SIG-M5 (cell line): ENCODE measurements at regions not wholly inside any gene's neighbourhood (a gene's known extent, or its start where the extent isn't known, plus 50 kb on each side); places are given as distances from the start of the nearest gene placed in this dataset.
"Not testable (repeated sequence)": the region's sequence is repeated elsewhere in the genome, so short reads cannot be mapped to it uniquely, and the experiment has no call there.

Experiments used
- DNase-seq: peaks from one replicate; lab custom pipeline; 2025; lab: John Stamatoyannopoulos, UW

- DNase-seq: no peak
These were observed 70.0 kb downstream of the LMO4 start for GRCh38 chr1:87398641-87399040.

DNA sequence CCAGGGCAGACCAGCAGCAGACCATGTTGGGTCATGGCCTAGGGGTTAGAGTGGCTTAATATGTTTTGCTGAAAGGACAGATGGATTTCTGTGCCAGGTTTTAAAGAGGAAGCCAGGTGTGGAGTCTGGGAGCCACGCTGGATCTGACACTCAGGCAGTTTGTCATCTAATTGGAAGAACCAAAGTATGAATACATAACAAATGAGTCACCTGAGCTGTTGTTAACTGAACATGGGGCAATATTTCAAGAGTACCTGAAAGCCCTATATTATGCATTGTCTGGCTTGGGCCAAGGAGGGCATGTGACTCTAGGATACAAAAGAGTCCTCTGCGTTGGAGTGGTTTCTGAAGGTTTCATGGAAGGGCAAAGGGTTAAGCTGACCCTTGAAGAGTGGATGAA, 70.6 kb downstream of the LMO4 start:
- no peak for DNase-seq

DNA sequence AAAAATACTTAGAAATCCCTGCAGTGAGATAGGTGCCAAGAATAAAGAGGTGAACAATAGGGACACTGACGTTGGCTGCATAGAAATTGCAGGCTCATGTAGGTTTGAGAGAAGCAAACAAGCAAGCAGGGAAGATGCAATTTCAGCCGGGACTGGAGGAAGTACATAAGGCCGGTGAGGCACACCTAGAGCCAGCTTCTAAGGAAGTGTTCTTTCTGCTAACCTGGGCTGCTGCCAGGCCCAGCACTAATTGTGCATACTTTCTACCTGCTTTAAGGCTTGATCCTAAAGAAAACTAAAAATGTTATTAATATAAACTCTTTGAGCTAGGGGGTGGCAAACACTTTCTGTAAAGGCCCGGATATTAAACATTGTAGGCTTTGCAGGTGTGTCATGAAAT, 71.0 kb downstream of the LMO4 start:
- no peak for DNase-seq

- DNase-seq: no peak
These were observed 72.1 kb downstream of the LMO4 start for GRCh38 chr1:87400813-87401212.

DNA sequence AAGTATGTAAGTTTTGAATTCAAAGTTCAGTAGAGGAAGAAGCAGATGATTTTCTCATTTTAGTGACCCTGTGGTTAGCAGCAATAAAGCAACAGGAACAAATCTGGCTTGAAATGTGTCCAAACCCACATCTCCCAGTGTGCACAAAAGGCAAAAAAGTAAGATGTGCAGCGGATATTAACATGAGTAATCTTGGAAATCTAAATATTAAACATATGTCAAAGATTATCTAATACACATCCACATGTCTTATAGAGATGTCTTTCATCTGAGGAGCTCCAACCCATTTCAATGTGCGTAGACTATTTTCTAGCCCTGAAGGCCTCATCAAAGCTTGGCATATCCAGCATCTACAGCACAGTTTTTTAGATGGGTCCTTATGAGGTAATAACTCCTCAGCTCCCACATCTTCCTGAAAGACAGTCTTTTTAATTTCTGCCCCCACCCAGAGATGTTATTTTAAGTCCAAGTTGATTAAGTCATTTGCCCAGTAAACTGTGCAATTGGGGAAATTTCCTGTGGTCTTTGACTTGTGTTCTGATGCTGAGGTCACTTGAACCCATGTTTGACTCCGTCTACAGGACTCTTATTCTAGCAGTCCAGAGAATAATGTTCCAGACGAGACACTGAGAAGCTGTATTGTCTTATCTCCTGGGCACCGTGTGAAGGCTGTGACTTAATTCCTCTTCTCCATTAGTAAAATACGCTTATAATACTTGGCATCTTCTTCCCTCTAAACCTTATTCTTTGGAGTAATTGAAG, 73.7 kb downstream of the LMO4 start:
- no peak for DNase-seq

- DNase-seq: no peak
These were observed 74.6 kb downstream of the LMO4 start for GRCh38 chr1:87403061-87403820.

GRCh38 chr1:87404296-87404695, 75.6 kb downstream of the LMO4 start:
- no peak for DNase-seq

DNA sequence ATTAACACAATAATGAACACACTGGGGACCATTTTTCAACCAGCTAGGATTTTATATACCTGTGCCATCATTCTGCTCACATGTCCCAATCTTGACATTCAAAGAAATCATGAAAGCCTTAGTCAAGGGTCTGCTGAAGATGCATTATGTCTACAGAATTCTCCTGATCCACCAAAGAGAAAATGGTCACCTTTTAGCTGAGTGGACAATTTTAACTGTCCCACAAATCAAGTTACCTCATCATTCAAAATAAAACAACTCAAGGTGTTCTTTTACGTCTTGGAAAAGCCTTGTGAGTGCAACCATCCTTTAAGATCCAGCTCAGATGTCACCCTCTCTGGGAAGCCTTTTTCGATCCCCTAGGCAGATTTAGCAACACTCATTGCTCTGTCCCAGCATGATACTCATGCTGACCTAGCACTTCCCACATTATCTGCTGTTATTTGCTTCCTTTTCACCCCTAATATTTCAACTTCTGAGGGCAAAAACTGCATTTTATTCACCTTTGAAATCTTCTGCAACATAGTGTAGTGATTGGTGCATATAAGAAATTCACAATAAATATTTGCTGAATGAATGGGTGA, 80.1 kb downstream of the LMO4 start:
- no peak for DNase-seq

DNA sequence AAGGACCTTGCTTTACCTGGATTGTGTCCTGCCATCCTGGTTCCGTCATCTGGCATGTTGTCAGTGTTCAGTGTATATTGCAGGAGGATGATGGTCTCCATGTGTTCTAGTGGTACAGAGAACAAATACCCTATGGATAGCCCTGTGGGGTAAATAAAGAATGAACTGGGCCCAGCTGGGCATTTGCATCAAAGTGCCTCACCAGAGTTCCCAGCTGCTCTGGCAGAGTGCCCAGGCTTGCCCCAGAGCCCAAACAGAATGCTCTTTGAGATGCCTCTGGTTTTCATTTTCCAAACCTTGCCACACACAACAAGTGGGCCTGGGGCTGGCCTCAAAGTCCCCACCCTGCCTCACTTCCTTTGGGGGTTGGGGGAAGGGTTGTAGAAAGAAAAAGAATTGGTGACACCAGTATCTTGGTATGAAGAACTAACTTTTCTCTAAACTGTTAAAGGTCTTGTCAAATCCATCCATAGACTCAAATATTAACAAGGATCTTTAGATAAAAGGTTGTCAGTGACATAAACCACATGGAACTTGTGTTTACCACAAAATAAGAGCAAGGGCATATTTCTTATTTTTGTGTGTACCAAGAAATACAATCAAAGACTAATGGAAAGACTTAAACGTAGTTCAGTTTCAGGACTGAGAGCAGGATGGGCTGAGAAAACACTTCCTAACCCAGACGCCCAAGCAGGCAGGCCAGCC, 82.2 kb downstream of the LMO4 start:
- DNase-seq: no peak

DNA sequence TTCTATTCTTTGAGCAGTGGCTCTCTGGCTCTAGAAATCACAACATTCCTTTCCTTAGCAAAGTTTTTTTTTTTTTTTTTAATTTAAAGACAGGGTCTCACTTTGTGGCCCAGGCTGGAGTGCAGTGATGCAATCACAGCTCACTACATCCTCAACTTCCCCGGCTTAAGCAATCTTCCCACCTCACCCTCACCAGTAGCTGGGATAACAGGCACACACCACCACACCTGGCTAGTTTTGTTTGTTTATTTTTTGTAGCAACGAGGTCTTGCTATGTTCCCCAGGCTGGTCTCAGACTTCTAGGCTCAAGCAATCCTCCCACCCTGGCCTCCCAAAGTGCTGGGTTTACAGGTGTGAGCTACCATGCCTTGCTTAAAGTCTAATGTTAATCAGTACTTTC, 85.2 kb downstream of the LMO4 start:
- DNase-seq: not testable (repeated sequence)

DNA sequence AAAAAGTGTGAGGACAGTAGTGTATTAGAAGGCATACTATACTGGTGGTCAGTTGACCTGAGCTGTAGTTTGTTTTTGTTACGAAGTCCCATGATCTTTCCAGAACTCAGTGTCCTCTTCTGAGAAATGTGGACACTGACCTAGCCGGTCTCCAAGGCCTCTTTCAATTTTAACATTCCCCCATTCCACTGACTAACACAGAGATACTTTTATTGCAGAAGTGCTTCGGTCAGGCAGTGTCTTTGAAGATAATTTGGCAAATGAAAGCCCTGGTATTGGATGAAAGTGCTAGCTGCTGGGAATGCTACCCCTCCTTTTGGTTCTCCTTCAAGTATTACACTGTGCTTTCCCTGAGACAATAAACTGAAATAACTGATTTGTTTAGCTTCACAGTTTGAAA, 89.4 kb downstream of the LMO4 start:
- DNase-seq: no peak

- DNase-seq: no peak
These were observed 93.1 kb downstream of the LMO4 start for GRCh38 chr1:87421809-87422208.

- DNase-seq: no peak
These were observed 95.9 kb downstream of the LMO4 start for GRCh38 chr1:87424541-87424940.

- DNase-seq: no peak
These were observed 98.0 kb downstream of the LMO4 start for GRCh38 chr1:87426463-87427249.

DNA sequence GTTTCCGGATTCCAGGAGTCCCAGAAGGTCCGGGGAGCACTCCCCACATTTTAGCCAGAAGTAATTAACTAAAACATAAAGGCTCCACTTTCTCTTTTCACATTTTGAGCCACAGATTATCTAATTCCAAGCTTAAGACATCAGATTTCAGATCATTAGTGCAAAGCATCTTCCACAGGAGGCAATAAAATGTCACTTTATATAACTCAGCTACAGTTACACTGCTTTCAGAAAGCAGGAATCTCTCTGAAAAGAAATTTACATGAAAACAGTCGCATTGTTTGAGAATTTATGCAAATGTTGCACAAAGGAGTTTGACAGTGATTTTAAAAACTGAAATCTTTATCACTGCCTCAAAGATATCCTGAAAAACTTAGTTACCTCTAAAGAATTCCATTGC, 99.7 kb downstream of the LMO4 start:
- DNase-seq: no peak

GRCh38 chr1:87428883-87429282, 100.2 kb downstream of the LMO4 start:
- no peak for DNase-seq

DNA sequence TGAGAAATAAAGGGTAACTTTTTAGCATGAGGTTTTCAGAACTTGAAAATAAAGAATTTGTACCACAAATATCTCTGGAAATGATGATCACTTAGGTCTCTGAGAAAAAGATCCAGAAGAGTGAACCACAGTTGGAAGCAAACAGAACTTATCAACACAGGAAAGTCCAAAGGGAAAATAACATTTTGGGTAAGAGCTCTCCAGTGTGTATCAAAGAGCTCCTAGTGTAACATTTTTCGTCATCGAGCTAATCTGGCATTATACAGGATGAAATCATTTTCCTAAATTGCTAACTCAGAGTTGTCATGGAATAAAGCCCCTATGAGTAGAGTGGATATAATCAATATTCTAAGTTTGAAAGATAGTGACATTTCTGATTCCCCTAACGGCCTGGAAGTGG, 104.0 kb downstream of the LMO4 start:
- DNase-seq: no peak

DNA sequence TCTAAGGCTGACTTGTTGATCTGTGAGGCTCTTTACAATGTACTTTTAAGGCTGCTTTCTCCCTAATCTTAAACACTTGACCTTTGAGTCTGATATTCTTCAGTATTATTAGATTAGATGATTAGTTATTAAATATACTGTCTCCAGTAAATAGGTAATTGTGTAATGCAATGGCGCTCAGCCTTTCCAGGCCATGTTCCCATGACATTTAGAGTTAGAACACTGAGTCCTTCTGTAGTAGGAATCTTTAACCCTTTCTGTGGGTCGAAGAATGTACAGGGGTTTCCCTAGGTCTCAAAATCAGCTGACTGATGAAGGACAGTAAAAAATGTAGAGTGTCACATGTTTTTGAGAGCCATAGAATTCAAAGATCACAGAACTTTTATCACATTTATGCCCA, 104.4 kb downstream of the LMO4 start:
- DNase-seq: not testable (repeated sequence)

DNA sequence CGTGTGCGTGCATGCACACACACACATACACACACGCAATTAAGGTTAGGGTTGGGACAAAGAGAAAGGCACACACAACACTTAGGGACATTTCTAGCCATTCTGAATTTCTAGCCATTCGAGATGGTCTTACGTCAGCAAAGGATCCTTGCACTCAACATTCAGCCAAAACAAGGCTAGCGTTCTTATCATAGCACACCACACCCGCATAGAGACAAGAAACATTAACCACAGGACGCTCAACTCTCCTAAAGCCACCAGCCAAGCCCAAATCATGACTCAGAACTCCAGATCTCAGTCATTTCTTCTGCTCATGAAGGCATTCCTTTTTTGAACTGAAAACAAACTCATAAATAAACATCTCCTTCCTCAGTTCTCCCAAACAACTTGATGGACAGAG, 106.8 kb downstream of the LMO4 start:
- DNase-seq: no peak

- DNase-seq: not testable (repeated sequence)
These were observed 107.4 kb downstream of the LMO4 start for GRCh38 chr1:87436115-87436514.

GRCh38 chr1:87436534-87436933, 107.9 kb downstream of the LMO4 start:
- DNase-seq: no peak
